ENCODE measurements at regions not wholly inside any gene's neighbourhood (a gene's known extent, or its start where the extent isn't known, plus 50 kb on each side); places are given as distances from the start of the nearest gene placed in this dataset.

GRCh38 chr18:10090668-10091067, 176.9 kb downstream of the VAPA start:
- TF ChIP-seq CTCF (conservative IDR thresholded peaks at IDR 0.05; ENCODE audit: low read depth): no peak
- CTCF ChIA-PET: no interaction called here
- DNase-seq (ENCODE audit: low spot score): no peak
- POLR2A ChIA-PET (ENCODE audit: low non-redundant PET): no interaction called here
- H3K27ac ChIP-seq: no peak overlapping the region

- ChIA-PET POLR2A (ENCODE audit: low non-redundant PET) (no interaction called here), CTCF (interaction anchor here (0.6 to 0.7 kb wide), 3 partner anchors 77 to 432 kb away, joined by 3 to 5 read pairs (median 3); no protein-coding TSS in a partner anchor)
- DNase-seq (ENCODE audit: low spot score): no peak
- no peak for TF ChIP-seq CTCF (conservative IDR thresholded peaks at IDR 0.05; ENCODE audit: low read depth)
- no peak overlapping the region for H3K27ac ChIP-seq
These were observed 179.6 kb downstream of the VAPA start for GRCh38 chr18:10093445-10093844.

GRCh38 chr18:10094154-10094553, 180.3 kb downstream of the VAPA start:
- no peak overlapping the region for H3K27ac ChIP-seq
- ChIA-PET CTCF (interaction anchor here (0.6 to 0.7 kb wide), 3 partner anchors 78 to 433 kb away, joined by 3 to 5 read pairs (median 3); no protein-coding TSS in a partner anchor), POLR2A (ENCODE audit: low non-redundant PET) (no interaction called here)
- no peak for TF ChIP-seq CTCF (conservative IDR thresholded peaks at IDR 0.05; ENCODE audit: low read depth)
- DNase-seq (ENCODE audit: low spot score): peak; percentile 14

GRCh38 chr18:10094655-10095054, 180.8 kb downstream of the VAPA start:
- no peak for TF ChIP-seq CTCF (conservative IDR thresholded peaks at IDR 0.05; ENCODE audit: low read depth)
- CTCF ChIA-PET: no interaction called here
- POLR2A ChIA-PET (ENCODE audit: low non-redundant PET): no interaction called here
- H3K27ac ChIP-seq: no peak overlapping the region
- DNase-seq (ENCODE audit: low spot score): peak; percentile 12

- ChIA-PET POLR2A (ENCODE audit: low non-redundant PET) (no interaction called here), CTCF (interaction anchor here (0.7 kb wide), 1 partner anchor 1234 kb away, joined by 3 read pairs; no protein-coding TSS in a partner anchor)
- TF ChIP-seq CTCF (conservative IDR thresholded peaks at IDR 0.05; ENCODE audit: low read depth): no peak
- DNase-seq (ENCODE audit: low spot score): no peak
- no peak overlapping the region for H3K27ac ChIP-seq
These were observed 181.5 kb downstream of the VAPA start for GRCh38 chr18:10095356-10095755.

- ChIA-PET CTCF (no interaction called here), POLR2A (ENCODE audit: low non-redundant PET) (no interaction called here)
- no peak for TF ChIP-seq CTCF (conservative IDR thresholded peaks at IDR 0.05; ENCODE audit: low read depth)
- no peak overlapping the region for H3K27ac ChIP-seq
- no peak for DNase-seq (ENCODE audit: low spot score)
These were observed 185.8 kb downstream of the VAPA start for GRCh38 chr18:10099539-10100140.
